SK-N-SH (cell line): ENCODE measurements at regions not wholly inside any gene's neighbourhood (a gene's known extent, or its start where the extent isn't known, plus 50 kb on each side); places are given as distances from the start of the nearest gene placed in this dataset.

Experiments used
- CTCF ChIP-seq: fragments of 200-600 bp; sonication (generic); IDR thresholded peaks from 2 replicates; pipeline ENCODE4 v1.6.1; 2017; ENCODE audit warnings: antibody characterized with exemption, mild to moderate bottlenecking, moderate library complexity
- NFIC ChIP-seq: IDR thresholded peaks from 2 replicates; pipeline ENCODE4 v1.4.0; 2012; ENCODE audit warnings: borderline replicate concordance
- POLR2AphosphoS5 ChIP-seq: IDR thresholded peaks from 2 replicates; pipeline ENCODE4 v1.6.1; 2012; ENCODE audit warnings: low read depth, low read length
- SIN3A ChIP-seq: IDR thresholded peaks from 2 replicates; pipeline ENCODE4 v1.6.1; 2012; ENCODE audit warnings: low read depth, mild to moderate bottlenecking, low read length, moderate library complexity, borderline replicate concordance
- USF1 ChIP-seq: IDR thresholded peaks from 2 replicates; pipeline ENCODE4 v1.4.0; 2012; ENCODE audit warnings: low read depth, borderline replicate concordance
- ZBTB33 ChIP-seq: IDR thresholded peaks from 2 replicates; pipeline ENCODE4 v1.4.0; 2012; ENCODE audit warnings: low read depth, borderline replicate concordance
- TF ChIP-seq, protein P1 (sequence below): IDR thresholded peaks from 2 replicates; pipeline ENCODE4; 2012

GRCh38 chr9:32218100-32218767 is 166.2 kb upstream of the ACO1 start:
- TF ChIP-seq NFIC: no peak
- TF ChIP-seq, protein P1, sequence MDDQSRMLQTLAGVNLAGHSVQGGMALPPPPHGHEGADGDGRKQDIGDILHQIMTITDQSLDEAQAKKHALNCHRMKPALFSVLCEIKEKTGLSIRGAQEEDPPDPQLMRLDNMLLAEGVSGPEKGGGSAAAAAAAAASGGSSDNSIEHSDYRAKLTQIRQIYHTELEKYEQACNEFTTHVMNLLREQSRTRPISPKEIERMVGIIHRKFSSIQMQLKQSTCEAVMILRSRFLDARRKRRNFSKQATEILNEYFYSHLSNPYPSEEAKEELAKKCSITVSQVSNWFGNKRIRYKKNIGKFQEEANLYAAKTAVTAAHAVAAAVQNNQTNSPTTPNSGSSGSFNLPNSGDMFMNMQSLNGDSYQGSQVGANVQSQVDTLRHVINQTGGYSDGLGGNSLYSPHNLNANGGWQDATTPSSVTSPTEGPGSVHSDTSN: no peak
- TF ChIP-seq SIN3A: no peak
- TF ChIP-seq POLR2AphosphoS5: no peak
- no peak for TF ChIP-seq ZBTB33
- no peak for TF ChIP-seq CTCF
- TF ChIP-seq USF1: no peak
